D341Med (cell line): ENCODE measurements at regions not wholly inside any gene's neighbourhood (a gene's known extent, or its start where the extent isn't known, plus 50 kb on each side); places are given as distances from the start of the nearest gene placed in this dataset.

ENCODE experiments used
- DNase-seq: peaks from one replicate; pipeline ENCODE4 v3.0.0; 2012; ENCODE audit warnings: low spot score

DNA sequence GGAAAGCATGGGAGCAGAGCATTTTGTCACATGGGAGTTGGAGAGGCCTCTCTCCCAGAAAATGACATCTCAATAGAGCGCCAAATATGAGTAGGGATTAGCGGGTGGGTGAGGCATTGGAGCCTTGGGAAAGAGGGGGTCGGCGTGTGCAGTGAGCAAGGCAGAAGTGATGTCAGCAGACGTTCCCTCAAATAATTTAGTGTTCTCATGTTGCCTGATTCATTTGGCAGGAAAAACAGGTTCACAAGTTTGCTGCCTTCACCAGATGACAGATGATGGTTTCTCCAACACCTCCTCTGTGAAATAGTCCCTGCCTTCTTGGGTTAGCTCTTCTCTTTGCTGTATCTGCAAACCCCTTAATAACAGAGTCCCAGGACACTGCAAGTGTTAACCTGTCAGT is 118.5 kb upstream of the ARHGAP20 start:
- no peak for DNase-seq

DNA sequence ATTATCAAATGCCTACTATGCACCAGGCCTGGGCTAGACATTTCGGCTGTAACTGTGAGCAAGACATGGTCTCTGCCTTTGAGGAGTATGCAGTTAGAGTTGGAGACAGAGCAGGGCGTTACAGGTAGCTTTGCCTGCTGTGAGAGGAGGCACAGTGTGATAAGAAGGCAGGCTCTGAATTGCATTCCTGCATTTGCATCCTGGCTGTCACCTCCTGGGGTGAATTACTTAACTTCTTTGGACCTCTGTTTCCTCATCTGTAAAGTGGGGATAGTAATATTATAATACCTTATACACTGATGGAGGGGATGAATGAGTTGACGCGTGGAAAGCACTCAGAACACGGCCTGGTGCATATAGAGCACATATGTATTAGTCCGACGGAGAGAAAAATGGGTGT is 118.1 kb upstream of the ARHGAP20 start:
- DNase-seq, result no peak

DNA sequence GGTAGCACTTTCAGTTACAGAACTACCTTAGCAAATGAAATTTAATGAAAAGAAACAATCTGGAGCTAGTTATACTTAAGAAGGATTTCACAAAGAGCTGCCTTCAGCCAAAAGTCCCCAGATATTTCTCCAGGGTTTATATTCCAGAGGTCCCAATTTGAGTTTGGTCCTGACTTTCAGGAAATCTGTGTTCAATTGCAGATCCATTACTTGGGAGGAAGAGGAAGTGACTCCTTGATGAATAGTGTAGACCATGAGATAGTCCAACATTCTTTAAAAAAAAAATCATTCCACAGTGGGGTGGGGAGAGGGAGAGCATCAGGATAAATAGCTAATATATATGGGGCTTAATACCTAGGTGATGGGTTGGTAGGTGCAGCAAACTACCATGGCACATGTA is 117.6 kb upstream of the ARHGAP20 start:
- no peak for DNase-seq

DNA sequence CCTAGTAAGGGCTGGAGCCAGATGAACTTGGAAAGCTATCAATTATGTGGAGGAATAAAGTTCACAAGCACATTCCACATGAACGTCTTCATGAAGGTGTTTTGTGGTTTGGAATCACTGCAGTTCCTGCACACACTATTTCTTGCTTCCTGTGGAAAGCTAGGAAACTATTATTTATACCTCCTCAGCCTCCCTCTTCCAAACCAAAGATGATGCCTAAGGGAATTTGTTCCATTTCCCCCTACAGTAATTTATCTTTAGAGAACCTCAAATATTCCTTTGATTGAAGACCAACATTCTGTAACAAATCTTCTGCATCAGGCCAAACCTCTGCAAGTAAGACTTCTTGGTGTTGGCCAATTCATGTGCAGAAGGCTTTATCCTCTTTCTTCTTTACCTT is 115.8 kb upstream of the ARHGAP20 start:
- no peak for DNase-seq

DNA sequence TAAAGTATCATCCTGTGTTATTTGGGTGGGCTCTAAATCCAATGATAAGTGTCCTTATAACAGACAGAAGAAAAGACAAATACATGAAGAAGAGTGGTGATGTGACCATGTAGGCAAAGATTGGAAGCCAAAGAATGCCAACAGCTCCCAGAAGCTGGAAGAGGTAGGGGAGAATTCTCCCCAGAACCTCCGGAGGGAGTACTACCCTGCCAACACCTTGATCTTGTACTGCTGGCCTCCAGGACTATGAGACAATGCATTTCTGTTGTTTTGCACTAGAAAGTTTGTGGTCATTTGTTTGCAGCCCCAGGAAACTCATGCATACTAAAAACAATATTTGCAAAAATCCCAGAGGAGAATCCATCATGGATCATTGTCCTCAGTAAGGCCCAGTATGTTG is 115.0 kb upstream of the ARHGAP20 start:
- DNase-seq, result no peak

- no peak for DNase-seq
Observed at GRCh38 chr11:110824912-110825620, 112.8 kb upstream of the ARHGAP20 start.

- no peak for DNase-seq
Observed at GRCh38 chr11:110818032-110818687, 105.9 kb upstream of the ARHGAP20 start.

GRCh38 chr11:110812086-110812733 is 100.0 kb upstream of the ARHGAP20 start:
- no peak for DNase-seq

- no peak for DNase-seq
Observed at GRCh38 chr11:110809417-110810199, 97.4 kb upstream of the ARHGAP20 start.

- no peak for DNase-seq
Observed at GRCh38 chr11:110808248-110808647, 96.0 kb upstream of the ARHGAP20 start.

- no peak for DNase-seq
Observed at GRCh38 chr11:110807801-110808200, 95.6 kb upstream of the ARHGAP20 start.

DNA sequence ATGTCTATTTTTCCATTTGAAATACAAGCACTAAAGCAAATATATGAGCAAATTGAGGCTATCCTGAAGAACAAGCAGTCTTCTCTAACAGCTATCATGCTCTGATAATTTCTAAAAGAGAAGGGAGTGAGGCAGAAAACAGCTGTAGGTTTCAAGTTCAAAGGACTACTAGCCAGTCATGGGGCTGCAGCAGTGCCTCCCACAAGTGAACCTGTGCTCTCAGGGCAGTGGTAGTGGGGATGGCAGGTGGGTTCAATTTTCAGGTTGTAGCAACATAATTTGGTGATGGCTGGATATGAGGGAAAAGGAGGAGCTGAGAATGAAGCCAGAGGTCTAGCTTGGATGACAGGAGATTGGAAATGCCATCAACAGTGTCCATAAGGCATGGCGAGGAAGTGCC is 93.5 kb upstream of the ARHGAP20 start:
- DNase-seq, result no peak

DNA sequence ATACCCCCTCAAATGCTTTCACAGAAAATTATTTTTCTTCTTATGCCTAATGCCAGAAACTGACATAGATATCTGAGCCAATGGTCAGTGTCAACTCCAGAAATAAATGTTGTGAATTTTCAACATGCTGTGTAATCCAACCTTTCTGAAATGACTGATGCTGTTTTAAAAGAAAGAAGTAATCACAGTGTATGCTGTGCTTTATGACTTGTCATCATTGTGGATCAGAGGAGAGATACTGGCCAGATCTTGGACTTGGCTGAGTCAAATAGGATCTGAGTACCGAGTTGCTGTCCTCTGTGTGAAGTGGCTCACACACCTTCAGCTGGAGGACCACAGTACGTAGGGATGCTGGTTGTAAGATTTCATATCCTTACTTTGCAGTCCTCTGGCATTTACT is 89.9 kb upstream of the ARHGAP20 start:
- DNase-seq, result no peak

- no peak for DNase-seq
Observed at GRCh38 chr11:110801328-110801727, 89.1 kb upstream of the ARHGAP20 start.

DNA sequence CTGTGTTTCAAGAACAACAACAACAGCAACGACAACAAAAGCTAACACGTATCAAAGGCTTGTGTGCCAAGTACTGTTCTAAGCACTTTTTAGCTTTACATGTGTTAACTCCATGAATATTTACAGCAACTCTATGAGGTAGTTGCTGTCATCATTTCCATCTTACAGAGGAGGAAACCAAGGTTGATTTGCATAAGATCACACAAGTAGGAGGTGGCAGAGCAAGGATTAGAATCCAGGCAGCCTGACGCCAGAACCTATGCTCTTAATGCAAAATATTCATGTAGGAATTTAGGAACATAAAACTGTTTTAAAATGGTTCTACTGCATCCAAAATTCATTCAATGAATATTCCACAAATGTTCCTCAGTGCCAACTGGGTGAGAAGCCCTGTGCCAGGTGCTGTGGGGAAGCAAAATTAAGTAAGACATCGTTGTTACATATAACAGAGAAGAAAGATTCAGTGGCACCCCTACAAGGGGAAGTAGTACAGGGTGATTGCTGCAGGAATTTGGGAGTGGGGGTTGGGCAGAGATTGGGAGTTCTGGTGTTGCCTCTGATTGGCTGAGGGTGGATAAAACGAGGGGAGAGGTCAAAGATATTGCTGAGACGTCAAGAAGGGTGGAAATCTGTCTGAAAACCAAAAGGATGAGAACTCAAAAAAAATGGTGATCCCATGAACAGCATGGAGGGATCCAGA is 86.1 kb upstream of the ARHGAP20 start:
- DNase-seq, result no peak

- DNase-seq, result no peak
Observed at GRCh38 chr11:110797453-110797852, 85.2 kb upstream of the ARHGAP20 start.

DNA sequence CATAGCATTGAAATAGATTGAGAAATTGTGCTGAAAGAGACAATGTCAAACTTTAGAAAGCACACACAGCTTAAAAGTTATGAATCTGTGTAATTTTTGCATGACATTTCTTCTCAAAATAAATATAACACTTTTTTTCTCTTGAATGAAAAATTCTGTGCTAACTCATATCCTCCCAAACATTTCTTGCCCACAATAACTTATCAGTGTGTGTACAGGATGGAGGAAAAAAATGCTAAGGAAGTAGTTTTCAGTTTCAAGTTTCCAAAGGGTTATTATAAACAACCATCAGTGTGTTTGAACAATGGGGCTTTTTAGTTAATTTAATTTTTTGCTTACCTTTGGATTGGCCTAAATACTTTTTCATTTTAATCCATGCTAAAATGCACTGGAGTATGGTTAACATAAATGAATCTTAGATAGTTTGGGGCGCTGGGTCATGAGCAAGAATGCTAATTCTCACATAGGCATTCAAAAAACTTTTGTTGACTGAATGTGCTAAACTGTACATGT is 82.9 kb upstream of the ARHGAP20 start:
- no peak for DNase-seq

- no peak for DNase-seq
Observed at GRCh38 chr11:110793556-110793955, 81.3 kb upstream of the ARHGAP20 start.

- DNase-seq, result no peak
Observed at GRCh38 chr11:110791621-110792020, 79.4 kb upstream of the ARHGAP20 start.

- no peak for DNase-seq
Observed at GRCh38 chr11:110787680-110788079, 75.4 kb upstream of the ARHGAP20 start.

- no peak for DNase-seq
Observed at GRCh38 chr11:110786226-110786902, 74.1 kb upstream of the ARHGAP20 start.
